ENCODE measurements at regions not wholly inside any gene's neighbourhood (a gene's known extent, or its start where the extent isn't known, plus 50 kb on each side); places are given as distances from the start of the nearest gene placed in this dataset.

DNA sequence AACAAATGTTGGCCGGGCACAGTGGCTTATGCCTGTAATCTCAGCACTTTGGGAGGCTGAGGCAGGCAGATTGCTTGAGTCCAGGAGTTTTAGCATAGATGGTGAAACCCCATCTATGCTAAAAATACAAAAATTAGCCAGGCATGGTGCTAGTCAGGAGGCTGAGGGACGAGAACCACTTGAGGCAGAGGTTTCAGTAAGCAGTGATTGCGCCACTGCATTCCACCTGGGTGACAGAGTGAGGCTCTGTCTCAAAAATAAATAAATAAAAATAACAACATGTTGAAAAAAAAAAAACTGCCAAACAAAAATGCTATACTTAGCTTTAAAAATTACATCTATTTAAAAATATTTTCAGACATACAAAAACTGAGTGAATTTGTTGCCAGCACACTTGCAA is 374.2 kb upstream of the SMIM31 start:
- TF ChIP-seq POLR2A (IDR thresholded peaks at IDR 0.05; ENCODE audit: low read length) (no peak), GATA1 (IDR thresholded peaks at IDR 0.05; ENCODE audit: low read depth, low read length) (no peak)

Data from erythroblast (primary cell).